K562 (cell line): ENCODE measurements at regions not wholly inside any gene's neighbourhood (a gene's known extent, or its start where the extent isn't known, plus 50 kb on each side); places are given as distances from the start of the nearest gene placed in this dataset.
A peak's percentile ranks its signal among the peaks of the same experiment; 100 is the strongest.

ENCODE experiments used
- ATAC-seq: fragments of 200-7000 bp; cut with Tn5 transposase; 3 replicates; pipeline ENCODE4 v1.9.1; 2020; ENCODE audit warnings: moderate library complexity
- BruUV-seq: library from RNA; stranded (reverse); fragments of 400-500 nt; replicated peaks from 2 replicates; lab custom pipeline; 2021; lab: Mats Ljungman, UMichigan
- CTCF ChIA-PET: fragments of 300-600 bp; formaldehyde crosslinking; extraction: SDS; loops from one replicate; lab custom pipeline; 2021; ENCODE audit warnings: low intra/inter-chr PET ratio; lab: Yijun Ruan, JAX
- POLR2A ChIA-PET: fragments of 300-600, 350-650 bp; sonication (Branson Sonifier 250); formaldehyde crosslinking; extraction: SDS; loops from one replicate; lab custom pipeline; 2021; ENCODE audit warnings: antibody characterized with exemption, inconsistent platforms; lab: Yijun Ruan, JAX
- DNase-seq, 4 experiments: peaks; one replicate each; pipeline versions ENCODE4 v3.0.0 to v3.0.0-alpha.2; 2011 to 2018; ENCODE audit warnings: low spot score in 3 of 4, mixed read lengths in 3 of 4; ENCODE audit errors: extremely low read depth in 1 of 4
- FAIRE-seq: peaks from 2 replicates; lab custom pipeline; 2011; peaks lifted over from hg19 to GRCh38; lab: Jason Lieb, UNC
- H2AFZ ChIP-seq: 2 replicates; pipeline ENCODE4 v1.6.0; 2011; ENCODE audit warnings: low read depth, low read length, control low read depth, inconsistent platforms
- H3K27ac ChIP-seq: fragments of 200-600 bp; 3 replicates; pipeline ENCODE4 v1.8.0; 2011; ENCODE audit warnings: low read depth, mild to moderate bottlenecking, control low read depth, inconsistent platforms, low read length, moderate library complexity, mixed read lengths; ENCODE audit errors: extremely low read depth
- H3K27me3 ChIP-seq, 2 experiments: fragments of 300-600 bp in 1 of 2; 2 replicates in 1 of 2; 3 replicates in 1 of 2; pipeline versions ENCODE4 v1.6.0 to v1.8.0; 2011; ENCODE audit warnings: inconsistent platforms in 2 of 2, low read length in 2 of 2, mild to moderate bottlenecking in 1 of 2, mixed read lengths in 1 of 2, moderate library complexity in 1 of 2; ENCODE audit not compliant: control insufficient read depth in 2 of 2, insufficient read depth in 2 of 2
- H3K36me3 ChIP-seq: fragments of 300-600 bp; 3 replicates; pipeline ENCODE4 v1.8.0; 2011; ENCODE audit warnings: mild to moderate bottlenecking, low read length, inconsistent platforms; ENCODE audit not compliant: control insufficient read depth, insufficient read depth
- H3K4me1 ChIP-seq, 2 experiments: fragments of 200-600 bp in 1 of 2; replicated peaks in 1 of 2; 2 replicates in 1 of 2; 3 replicates in 1 of 2; pipeline versions ENCODE4 v1.5.1 to v1.8.0; 2011; ENCODE audit warnings: inconsistent platforms in 2 of 2, low read length in 2 of 2, mild to moderate bottlenecking in 1 of 2, mixed read lengths in 1 of 2, moderate library complexity in 1 of 2; ENCODE audit not compliant: control insufficient read depth in 2 of 2, insufficient read depth in 2 of 2
- H3K4me2 ChIP-seq: 2 replicates; pipeline ENCODE4 v1.6.1; 2011; ENCODE audit warnings: low read length, control low read depth, inconsistent platforms, mixed read lengths; ENCODE audit not compliant: insufficient read depth
- H3K4me3 ChIP-seq: fragments of 200-600 bp; sonication (generic), shearing (Covaris generic); 2 replicates; pipeline ENCODE4 v1.5.1; 2016; ENCODE audit warnings: control low read depth, inconsistent platforms
- H3K79me2 ChIP-seq: fragments of 200-600 bp; 3 replicates; pipeline ENCODE4 v1.8.0; 2011; ENCODE audit warnings: low read length, inconsistent platforms; ENCODE audit not compliant: control insufficient read depth, insufficient read depth
- H3K9ac ChIP-seq, 2 experiments: 2 replicates each; pipeline versions ENCODE4 v1.6.0 to v1.6.1; 2011; ENCODE audit warnings: low read depth in 2 of 2, low read length in 2 of 2, control low read depth in 1 of 2, inconsistent platforms in 1 of 2, mild to moderate bottlenecking in 1 of 2, mixed read lengths in 1 of 2; ENCODE audit not compliant: insufficient read depth in 1 of 2
- H3K9me1 ChIP-seq: one replicate; pipeline ENCODE4 v1.6.0; 2011; ENCODE audit warnings: inconsistent platforms, mild to moderate bottlenecking, low read length, moderate library complexity; ENCODE audit not compliant: control insufficient read depth, insufficient read depth
- H3K9me3 ChIP-seq: replicated peaks from 2 replicates; pipeline ENCODE4 v1.5.1; 2011; ENCODE audit warnings: low read depth, low read length, inconsistent platforms; ENCODE audit not compliant: control insufficient read depth, insufficient read depth
- H4K20me1 ChIP-seq: replicated peaks from 2 replicates; pipeline ENCODE4 v1.6.1; 2011; ENCODE audit warnings: low read length, inconsistent platforms, mixed read lengths; ENCODE audit not compliant: control insufficient read depth, insufficient read depth
- CC2D1A ChIP-seq: fragments of 450-650 bp; IDR thresholded peaks from 2 replicates; pipeline ENCODE4 v1.6.1; 2017; ENCODE audit warnings: mild to moderate bottlenecking
- E2F5 ChIP-seq: sonication (generic); formaldehyde crosslinking; IDR thresholded peaks from 2 replicates; pipeline ENCODE4 v1.8.0; 2022; ENCODE audit warnings: mild to moderate bottlenecking, missing genetic modification reagents
- ETV5 ChIP-seq: sonication (generic); formaldehyde crosslinking; IDR thresholded peaks from 2 replicates; pipeline ENCODE4 v1.4.0; 2020; ENCODE audit warnings: low read depth, mild to moderate bottlenecking, missing genetic modification reagents
- JUND ChIP-seq, 2 experiments: IDR thresholded peaks; 2 replicates in 1 of 2; 3 replicates in 1 of 2; pipeline ENCODE4 v1.6.1; 2011; ENCODE audit warnings: borderline replicate concordance in 2 of 2, low read depth in 2 of 2, low read length in 2 of 2, improper control_type of control experiment in 1 of 2, missing biosample characterization in 1 of 2, missing genetic modification characterization in 1 of 2, missing genetic modification reagents in 1 of 2
- POLR2B ChIP-seq: fragments of 450-650 bp; IDR thresholded peaks from 2 replicates; pipeline ENCODE4 v1.6.1; 2018; ENCODE audit warnings: low read depth; ENCODE audit not compliant: partially characterized antibody
- POU5F1 ChIP-seq: fragments of 150-350 bp; IDR thresholded peaks from 2 replicates; pipeline ENCODE4 v1.6.1; 2014; ENCODE audit warnings: borderline replicate concordance, low read length, low read depth, mild to moderate bottlenecking; ENCODE audit not compliant: partially characterized antibody
- PPARD ChIP-seq: fragments of 250-450 bp; sonication (Bioruptor Pico); IDR thresholded peaks from 2 replicates; pipeline ENCODE4 v1.8.0; 2022; ENCODE audit warnings: inconsistent platforms, mild to moderate bottlenecking, moderate library complexity
- PRPF4 ChIP-seq: fragments of 200-400 bp; formaldehyde crosslinking; IDR thresholded peaks from one replicate; pipeline ENCODE4 v1.6.1; 2017; ENCODE audit warnings: low read length, low read depth, mild to moderate bottlenecking; ENCODE audit not compliant: insufficient read depth, poor library complexity, severe bottlenecking
- SMARCA4 ChIP-seq: fragments of 450-650 bp; IDR thresholded peaks from 2 replicates; pipeline ENCODE4 v1.6.1; 2016
- ZKSCAN1 ChIP-seq: fragments of 150-350 bp; IDR thresholded peaks from 2 replicates; pipeline ENCODE4 v1.6.1; 2016; ENCODE audit warnings: low read depth, low read length
- ZNF175 ChIP-seq: fragments of 200-800 bp; sonication (Bioruptor generic); IDR thresholded peaks from 2 replicates; pipeline ENCODE4 v1.6.1; 2016; ENCODE audit warnings: low read depth, mild to moderate bottlenecking, missing genetic modification characterization, missing compliant biosample characterization
- ZNF232 ChIP-seq: sonication (generic); formaldehyde crosslinking; IDR thresholded peaks from 2 replicates; pipeline ENCODE4 v1.8.0; 2022; ENCODE audit warnings: mild to moderate bottlenecking, missing genetic modification reagents
- ZNF24 ChIP-seq: fragments of 450-650 bp; IDR thresholded peaks from 2 replicates; pipeline ENCODE4 v1.6.1; 2016
- ZNF263 ChIP-seq: sonication (generic); formaldehyde crosslinking; IDR thresholded peaks from 2 replicates; pipeline ENCODE4 v1.8.0; 2022; ENCODE audit warnings: mild to moderate bottlenecking, missing genetic modification reagents, borderline replicate concordance
- ZNF277 ChIP-seq: fragments of 250-450 bp; sonication (Bioruptor Pico); IDR thresholded peaks from 2 replicates; pipeline ENCODE4 v1.8.0; 2022; ENCODE audit warnings: inconsistent platforms, mild to moderate bottlenecking, moderate library complexity, borderline replicate concordance
- ZNF507 ChIP-seq: conservative IDR thresholded peaks from 2 replicates; pipeline ENCODE4 v1.6.1; 2017; ENCODE audit warnings: missing genetic modification characterization, missing compliant biosample characterization
- WGBS: fragments of 100-300 bp; shearing (Covaris generic); methylation state at CpG from one replicate; pipeline ENCODE4 v1.1.6; 2016; ENCODE audit warnings: low coverage, mixed read lengths; ENCODE audit not compliant: insufficient coverage; ENCODE audit errors: missing lambda C conversion rate; 5-methylcytosine and 5-hydroxymethylcytosine counted together
- in situ Hi-C: fragments of 300-500 bp; cut with MboI; formaldehyde crosslinking; loops from 4 replicates; pipeline ENCODE4 v1.15.0; 2018; ENCODE audit warnings: inconsistent platforms, mixed read lengths
- intact Hi-C: fragments of 100-400 bp; cut with micrococcal nuclease; formaldehyde crosslinking; loops from 2 replicates; pipeline ENCODE4 v1.14.2; 2022

- Histone ChIP-seq H4K20me1 (no peaks in the 10 kb centered on the region), H2AFZ (no peak overlapping the region), H3K79me2 (no peaks in the 10 kb centered on the region), H3K4me3 (no peak overlapping the region), H3K27ac (no peak overlapping the region), H3K9me1 (no peaks in the 10 kb centered on the region), H3K27me3 (no peaks in the 10 kb centered on the region), H3K4me2 (no peak overlapping the region), H3K4me1 (no peaks in the 10 kb centered on the region), H3K9ac (no peak overlapping the region), H3K9me3 (no peaks in the 10 kb centered on the region), H3K36me3 (no peaks in the 10 kb centered on the region)
- WGBS: 0% methylated on average over 1 of the region's 1 CpG
- ChIA-PET CTCF (no interaction called here), POLR2A (no interaction called here)
- intact Hi-C loops (no loop called here), in situ Hi-C loops (no loop called here)
- no peak for DNase-seq
- no peak for ATAC-seq
- TF ChIP-seq ZNF24 (peak; percentile 58; the same call in 1 of the 2 replicates), PRPF4 (no peak)
- no peak for FAIRE-seq
- no TSS peak for BruUV-seq
These were observed 681.1 kb downstream of the DHX35 start for GRCh38 chr20:39643292-39643691.

DNA sequence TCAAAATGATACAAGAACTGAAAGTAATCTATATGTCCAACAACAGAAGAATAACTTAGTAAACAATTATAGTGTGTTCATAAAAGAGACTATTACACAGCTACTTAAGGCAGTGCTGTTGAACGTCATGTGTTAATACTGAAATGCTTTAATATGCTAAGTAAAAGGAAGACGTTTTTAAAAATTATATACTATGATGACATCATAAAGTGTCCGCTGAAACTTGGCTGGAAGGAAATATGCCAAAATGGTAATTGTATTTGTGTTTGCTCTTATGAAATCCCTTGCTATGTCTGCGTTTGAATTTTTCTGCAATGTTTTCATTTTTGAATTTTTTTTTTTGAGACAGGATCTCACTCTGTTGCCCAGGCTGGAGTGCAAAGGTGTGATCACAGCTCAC, 679.3 kb downstream of the DHX35 start:
- Histone ChIP-seq H3K4me3 (no peak overlapping the region), H3K9me3 (no peaks in the 10 kb centered on the region), H3K79me2 (no peaks in the 10 kb centered on the region), H3K9ac (no peak overlapping the region), H3K9me1 (no peaks in the 10 kb centered on the region), H3K4me2 (no peak overlapping the region), H3K36me3 (no peaks in the 10 kb centered on the region), H3K27ac (no peak overlapping the region), H3K27me3 (no peaks in the 10 kb centered on the region), H4K20me1 (no peaks in the 10 kb centered on the region), H3K4me1 (no peaks in the 10 kb centered on the region), H2AFZ (no peak overlapping the region)
- intact Hi-C loops (no loop called here), in situ Hi-C loops (no loop called here)
- DNase-seq (no peak), FAIRE-seq (no peak), ATAC-seq (no peak)
- WGBS: 2% methylated on average over 4 of the region's 4 CpGs
- CTCF ChIA-PET: no interaction called here
- BruUV-seq: no TSS peak
- POLR2A ChIA-PET: no interaction called here
- TF ChIP-seq POLR2B (no peak), CC2D1A (no peak), PPARD (no peak), POU5F1 (no peak), ZNF277 (no peak), ZKSCAN1 (no peak), ZNF175 (CRISPR knock-in tag) (no peak), ZNF232 (CRISPR knock-in tag) (no peak), ZNF507 (tag) (no peak), JUND (IDR thresholded peaks at IDR 0.05; ENCODE audit: borderline replicate concordance, low read depth, low read length) (no peak), JUND (tag; IDR thresholded peaks at IDR 0.05; ENCODE audit: borderline replicate concordance, low read depth, low read length) (no peak), SMARCA4 (no peak), ZNF263 (CRISPR knock-in tag) (no peak), E2F5 (CRISPR knock-in tag) (no peak), ETV5 (no peak)
